Mesodermal cell (in vitro differentiated cells): ENCODE measurements at regions not wholly inside any gene's neighbourhood (a gene's known extent, or its start where the extent isn't known, plus 50 kb on each side); places are given as distances from the start of the nearest gene placed in this dataset.
"Not testable (repeated sequence)": the region's sequence is repeated elsewhere in the genome, so short reads cannot be mapped to it uniquely, and the experiment has no call there.

Source experiments
- H3K27ac ChIP-seq: 2 replicates; pipeline ENCODE4 v1.7.0; 2013; ENCODE audit warnings: mild to moderate bottlenecking, low read depth, low read length, moderate library complexity; ENCODE audit not compliant: severe bottlenecking
- H3K36me3 ChIP-seq: 2 replicates; pipeline ENCODE4 v1.7.1; 2013; ENCODE audit warnings: mild to moderate bottlenecking, low read length, moderate library complexity; ENCODE audit not compliant: control insufficient read depth, insufficient read depth
- H3K4me1 ChIP-seq: one replicate; pipeline ENCODE4 v1.7.1; 2013; ENCODE audit warnings: mild to moderate bottlenecking, low read length; ENCODE audit not compliant: insufficient read depth, control insufficient read depth, poor library complexity, severe bottlenecking
- H3K4me3 ChIP-seq: 2 replicates; pipeline ENCODE4 v1.7.0; 2013; ENCODE audit warnings: low read length, control low read depth, mild to moderate bottlenecking; ENCODE audit not compliant: insufficient read depth, poor library complexity, severe bottlenecking; ENCODE audit errors: extremely low read depth
- H3K9me3 ChIP-seq: 2 replicates; pipeline ENCODE4 v1.7.1; 2013; ENCODE audit warnings: mild to moderate bottlenecking, low read length, moderate library complexity; ENCODE audit not compliant: control insufficient read depth
- WGBS, 2 experiments: methylation state at CpG; one replicate each; pipeline ENCODE4 v1.1.5; 2013; ENCODE audit warnings: missing lambda C conversion rate in 2 of 2; ENCODE audit not compliant: insufficient coverage in 2 of 2; 5-methylcytosine and 5-hydroxymethylcytosine counted together

GRCh38 chr7:65285241-65285640 is 88.4 kb upstream of the ZNF92 start:
- H3K4me1 ChIP-seq, H3K4me3 ChIP-seq, H3K36me3 ChIP-seq, H3K27ac ChIP-seq, H3K9me3 ChIP-seq: not testable (repeated sequence)
- WGBS, 2 experiments, result 100% methylated on average over 1 of the region's 2 CpGs; no CpG with 5 or more reads in 1 of the 2 experiments

- WGBS, 2 experiments, result no CpG with 5 or more reads among the region's 2 CpGs
- Histone ChIP-seq H3K4me1 (no peaks in the 10 kb centered on the region), H3K27ac (no peak overlapping the region), H3K9me3 (peaks cover under 1% of the 10 kb centered on the region), H3K36me3 (no peaks in the 10 kb centered on the region), H3K4me3 (no peak overlapping the region)
Observed at GRCh38 chr7:65279795-65280194, 93.9 kb upstream of the ZNF92 start.

GRCh38 chr7:65276822-65277221 is 96.8 kb upstream of the ZNF92 start:
- H3K4me3 ChIP-seq, result no peak overlapping the region
- no peaks in the 10 kb centered on the region for H3K4me1 ChIP-seq
- H3K9me3 ChIP-seq, result peaks cover 3% of the 10 kb centered on the region

GRCh38 chr7:65271502-65271901 is 102.2 kb upstream of the ZNF92 start:
- not testable (repeated sequence) for H3K36me3 ChIP-seq, H3K4me1 ChIP-seq, H3K27ac ChIP-seq, H3K4me3 ChIP-seq, H3K9me3 ChIP-seq
- WGBS, 2 experiments, result no CpG with 5 or more reads among the region's 2 CpGs

More at GRCh38 chr7:65276822-65277221, 96.8 kb upstream of the ZNF92 start:
- Histone ChIP-seq H3K36me3 (no peaks in the 10 kb centered on the region), H3K27ac (no peak overlapping the region)

GRCh38 chr7:65269150-65269856 is 104.4 kb upstream of the ZNF92 start:
- H3K4me1 ChIP-seq, result no peaks in the 10 kb centered on the region
- H3K9me3 ChIP-seq, result no peaks in the 10 kb centered on the region
- H3K4me3 ChIP-seq, result peak overlapping the region; percentile 62
- peak overlapping the region; percentile 74 for H3K27ac ChIP-seq
- no peaks in the 10 kb centered on the region for H3K36me3 ChIP-seq
- WGBS, 2 experiments, result 0% methylated on average over 25 to 37 of the region's 37 CpGs

GRCh38 chr7:65268782-65269149 is 104.9 kb upstream of the ZNF92 start:
- Histone ChIP-seq H3K27ac (no peak overlapping the region), H3K4me3 (peak overlapping the region; percentile 62), H3K9me3 (no peaks in the 10 kb centered on the region), H3K36me3 (no peaks in the 10 kb centered on the region), H3K4me1 (no peaks in the 10 kb centered on the region)
- WGBS, 2 experiments, result no CpG with 5 or more reads among the region's 3 CpGs

GRCh38 chr7:65265933-65266519 is 107.6 kb upstream of the ZNF92 start:
- Histone ChIP-seq H3K4me3 (no peak overlapping the region), H3K9me3 (no peaks in the 10 kb centered on the region), H3K27ac (no peak overlapping the region), H3K36me3 (no peaks in the 10 kb centered on the region), H3K4me1 (no peaks in the 10 kb centered on the region)
- 78 to 90% methylated on average over 5 to 7 of the region's 7 CpGs for WGBS, 2 experiments

GRCh38 chr7:65264258-65264657 is 109.4 kb upstream of the ZNF92 start:
- H3K4me1 ChIP-seq, result no peaks in the 10 kb centered on the region
- H3K36me3 ChIP-seq, result no peaks in the 10 kb centered on the region
- no peak overlapping the region for H3K4me3 ChIP-seq
- WGBS, 2 experiments, result 95 to 96% methylated on average over 4 of the region's 5 CpGs
- no peaks in the 10 kb centered on the region for H3K9me3 ChIP-seq
- no peak overlapping the region for H3K27ac ChIP-seq

GRCh38 chr7:65260673-65261072 is 113.0 kb upstream of the ZNF92 start:
- not testable (repeated sequence) for H3K4me3 ChIP-seq, H3K4me1 ChIP-seq, H3K36me3 ChIP-seq, H3K27ac ChIP-seq, H3K9me3 ChIP-seq
- no CpG with 5 or more reads among the region's 6 CpGs for WGBS, 2 experiments

- H3K4me3 ChIP-seq, H3K9me3 ChIP-seq, H3K27ac ChIP-seq, H3K36me3 ChIP-seq, H3K4me1 ChIP-seq: not testable (repeated sequence)
- no CpG with 5 or more reads among the region's 10 CpGs for WGBS, 2 experiments
Observed at GRCh38 chr7:65259864-65260525, 113.7 kb upstream of the ZNF92 start.

GRCh38 chr7:65254061-65254460 is 119.6 kb upstream of the ZNF92 start:
- Histone ChIP-seq H3K4me1 (no peaks in the 10 kb centered on the region), H3K27ac (no peak overlapping the region), H3K4me3 (no peak overlapping the region), H3K9me3 (no peaks in the 10 kb centered on the region), H3K36me3 (no peaks in the 10 kb centered on the region)
- no CpG with 5 or more reads among the region's 1 CpG for WGBS, 2 experiments
